ENCODE measurements at regions not wholly inside any gene's neighbourhood (a gene's known extent, or its start where the extent isn't known, plus 50 kb on each side); places are given as distances from the start of the nearest gene placed in this dataset.
"Not testable (repeated sequence)": the region's sequence is repeated elsewhere in the genome, so short reads cannot be mapped to it uniquely, and the experiment has no call there.

DNA sequence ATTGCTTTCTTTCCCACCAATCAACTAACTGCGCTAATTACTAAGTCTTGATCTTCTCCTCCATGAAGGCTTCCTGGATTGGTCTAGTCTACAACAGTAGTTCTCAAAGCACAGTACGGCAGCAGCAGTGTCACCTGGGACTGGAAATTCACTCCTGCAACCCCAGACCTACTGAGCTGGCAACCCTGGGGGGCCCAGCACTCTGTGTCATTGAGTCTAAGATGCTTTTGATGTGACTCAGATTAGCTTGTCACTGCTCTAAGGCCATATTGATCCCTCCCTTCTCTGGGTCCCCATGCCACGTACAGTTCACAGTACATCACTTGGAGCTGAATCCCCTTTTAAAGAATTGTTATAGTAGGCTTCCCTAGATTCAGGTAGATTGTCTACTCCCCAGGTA is 65.7 kb upstream of the KMT2C start:
- H3K4me3 ChIP-seq: no peak overlapping the region
- no peak overlapping the region for H3K27ac ChIP-seq
- no peaks in the 10 kb centered on the region for H3K36me3 ChIP-seq
- intact Hi-C loops (cut with DNase I): no loop called here
- H3K4me1 ChIP-seq (ENCODE audit: insufficient read depth): no peaks in the 10 kb centered on the region
- 84 to 87% (median 85%) methylated on average over 3 of the region's 3 CpGs for WGBS, 3 donors
- H3K27me3 ChIP-seq: no peaks in the 10 kb centered on the region
- TF ChIP-seq POLR2A (IDR thresholded peaks at IDR 0.05) (no peak), EP300 (IDR thresholded peaks at IDR 0.05) (no peak)
- TF ChIP-seq, protein P1, sequence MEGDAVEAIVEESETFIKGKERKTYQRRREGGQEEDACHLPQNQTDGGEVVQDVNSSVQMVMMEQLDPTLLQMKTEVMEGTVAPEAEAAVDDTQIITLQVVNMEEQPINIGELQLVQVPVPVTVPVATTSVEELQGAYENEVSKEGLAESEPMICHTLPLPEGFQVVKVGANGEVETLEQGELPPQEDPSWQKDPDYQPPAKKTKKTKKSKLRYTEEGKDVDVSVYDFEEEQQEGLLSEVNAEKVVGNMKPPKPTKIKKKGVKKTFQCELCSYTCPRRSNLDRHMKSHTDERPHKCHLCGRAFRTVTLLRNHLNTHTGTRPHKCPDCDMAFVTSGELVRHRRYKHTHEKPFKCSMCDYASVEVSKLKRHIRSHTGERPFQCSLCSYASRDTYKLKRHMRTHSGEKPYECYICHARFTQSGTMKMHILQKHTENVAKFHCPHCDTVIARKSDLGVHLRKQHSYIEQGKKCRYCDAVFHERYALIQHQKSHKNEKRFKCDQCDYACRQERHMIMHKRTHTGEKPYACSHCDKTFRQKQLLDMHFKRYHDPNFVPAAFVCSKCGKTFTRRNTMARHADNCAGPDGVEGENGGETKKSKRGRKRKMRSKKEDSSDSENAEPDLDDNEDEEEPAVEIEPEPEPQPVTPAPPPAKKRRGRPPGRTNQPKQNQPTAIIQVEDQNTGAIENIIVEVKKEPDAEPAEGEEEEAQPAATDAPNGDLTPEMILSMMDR (IDR thresholded peaks at IDR 0.05): no peak
- no peak for DNase-seq
- H3K9me3 ChIP-seq: no peaks in the 10 kb centered on the region

DNA sequence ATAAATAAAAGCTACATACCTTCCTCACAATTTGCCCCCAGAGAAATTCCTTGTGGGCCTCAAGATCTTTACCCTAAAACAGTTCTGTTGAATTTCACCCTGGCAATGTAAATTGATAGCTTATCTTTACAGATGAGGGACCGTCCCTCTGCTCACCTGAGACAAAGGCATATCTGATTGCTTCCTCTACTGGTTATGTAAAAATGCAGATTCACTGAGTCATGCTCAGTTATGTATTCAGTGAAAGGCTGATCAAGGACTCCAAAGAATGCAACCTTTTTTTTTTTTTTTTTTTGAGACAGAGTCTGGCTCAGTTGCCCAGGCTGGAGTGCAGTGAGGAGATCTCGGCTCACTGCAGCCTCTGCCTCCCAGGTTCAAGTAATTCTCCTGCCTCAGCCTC is 64.2 kb upstream of the KMT2C start:
- 84 to 93% (median 91%) methylated on average over 2 of the region's 2 CpGs for WGBS, 3 donors
- intact Hi-C loops (cut with DNase I): not testable (repeated sequence)

DNA sequence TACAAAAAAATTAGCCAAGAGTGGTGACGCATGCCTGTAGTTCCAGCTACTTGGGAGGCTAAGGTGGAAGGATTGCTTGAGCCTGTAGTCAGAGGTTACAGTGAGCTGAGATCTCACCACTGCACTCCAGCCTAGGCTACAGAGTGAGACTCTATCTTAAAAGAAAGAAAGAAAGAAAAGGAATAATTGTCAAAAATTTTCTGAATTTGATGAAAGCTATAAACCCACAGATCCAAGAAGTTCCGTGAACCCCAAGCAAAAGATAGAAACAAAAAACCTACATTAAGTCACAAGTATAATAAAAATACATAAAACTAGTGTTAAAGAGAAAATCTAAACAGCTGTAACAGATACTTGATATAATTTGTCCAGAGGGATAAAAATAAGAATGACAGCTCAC is 60.1 kb upstream of the KMT2C start:
- WGBS, 3 donors: 74 to 90% (median 79%) methylated on average over 2 of the region's 2 CpGs
- intact Hi-C loops (cut with DNase I): no loop called here
- no peak overlapping the region for H3K4me3 ChIP-seq

More for the DNA sequence above, 64.2 kb upstream of the KMT2C start:
- DNase-seq; H3K9me3 ChIP-seq; H3K36me3 ChIP-seq; H3K27ac ChIP-seq; H3K4me1 ChIP-seq (ENCODE audit: insufficient read depth); H3K27me3 ChIP-seq; H3K4me3 ChIP-seq: not testable (repeated sequence)

DNA sequence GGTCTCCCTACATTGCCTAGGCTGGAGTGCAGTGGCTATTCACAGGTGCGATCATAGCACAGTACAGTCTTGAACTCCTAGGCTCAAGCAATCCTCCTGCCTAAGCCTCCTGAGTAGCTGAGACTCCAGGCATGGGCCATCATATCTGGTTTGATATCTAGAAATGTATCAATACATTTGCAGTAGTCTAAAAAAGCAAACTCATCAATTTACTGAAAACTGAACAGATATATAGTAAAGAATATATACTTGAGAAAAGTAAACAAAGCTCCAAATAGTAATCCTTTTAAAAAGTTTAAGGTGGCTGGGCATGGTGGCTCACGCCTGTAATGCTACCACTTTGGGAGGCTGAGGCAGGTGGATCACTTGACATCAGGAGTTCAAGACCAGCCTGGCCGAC is 57.1 kb upstream of the KMT2C start:
- no peak overlapping the region for H3K27ac ChIP-seq
- no peak overlapping the region for H3K4me3 ChIP-seq
- H3K36me3 ChIP-seq: no peaks in the 10 kb centered on the region
- no peaks in the 10 kb centered on the region for H3K9me3 ChIP-seq
- H3K27me3 ChIP-seq: no peaks in the 10 kb centered on the region
- intact Hi-C loops (cut with DNase I): no loop called here
- TF ChIP-seq, protein P1 (IDR thresholded peaks at IDR 0.05): no peak
- TF ChIP-seq POLR2A (IDR thresholded peaks at IDR 0.05) (no peak), EP300 (IDR thresholded peaks at IDR 0.05) (no peak)
- WGBS, 3 donors: 91 to 98% (median 93%) methylated on average over 3 of the region's 3 CpGs
- H3K4me1 ChIP-seq (ENCODE audit: insufficient read depth): no peaks in the 10 kb centered on the region
- no peak for DNase-seq

More for the DNA sequence above, 60.1 kb upstream of the KMT2C start:
- no peak overlapping the region for H3K27ac ChIP-seq
- DNase-seq: no peak
- no peaks in the 10 kb centered on the region for H3K27me3 ChIP-seq
- TF ChIP-seq, protein P1 (IDR thresholded peaks at IDR 0.05): no peak
- TF ChIP-seq EP300 (IDR thresholded peaks at IDR 0.05) (no peak), POLR2A (IDR thresholded peaks at IDR 0.05) (no peak)
- H3K36me3 ChIP-seq: no peaks in the 10 kb centered on the region
- no peaks in the 10 kb centered on the region for H3K4me1 ChIP-seq (ENCODE audit: insufficient read depth)
- no peaks in the 10 kb centered on the region for H3K9me3 ChIP-seq

DNA sequence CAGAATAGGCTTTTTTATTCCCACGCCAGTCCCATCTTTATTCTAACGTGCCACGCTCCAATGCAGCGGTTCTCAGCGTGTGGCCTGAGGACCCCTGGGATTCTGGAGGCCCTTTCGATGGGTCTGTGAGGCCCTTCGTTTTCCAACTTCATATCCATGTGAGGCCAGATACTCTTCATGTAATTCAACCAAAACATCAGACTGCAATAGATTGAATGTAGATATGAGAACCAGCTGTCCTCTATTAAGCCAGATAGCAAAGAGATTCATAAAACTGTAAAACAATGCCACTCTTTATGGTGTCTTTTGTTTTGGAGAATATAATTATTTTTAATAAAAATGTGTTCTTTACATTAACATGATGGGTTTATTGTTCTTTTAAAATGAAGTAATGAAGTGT is 53.2 kb upstream of the KMT2C start:
- intact Hi-C loops (cut with DNase I): no loop called here
- no peak for TF ChIP-seq POLR2A (IDR thresholded peaks at IDR 0.05)
- TF ChIP-seq, protein P1 (IDR thresholded peaks at IDR 0.05): no peak
- no peak for TF ChIP-seq EP300 (IDR thresholded peaks at IDR 0.05)
- no peak for DNase-seq
- Histone ChIP-seq H3K9me3 (no peaks in the 10 kb centered on the region), H3K27ac (no peak overlapping the region), H3K4me3 (no peak overlapping the region), H3K4me1 (ENCODE audit: insufficient read depth) (no peaks in the 10 kb centered on the region), H3K27me3 (no peaks in the 10 kb centered on the region), H3K36me3 (no peaks in the 10 kb centered on the region)
- 86 to 89% (median 88%) methylated on average over 7 of the region's 7 CpGs for WGBS, 3 donors
